ENCODE measurements at regions not wholly inside any gene's neighbourhood (a gene's known extent, or its start where the extent isn't known, plus 50 kb on each side); places are given as distances from the start of the nearest gene placed in this dataset.

GRCh38 chr4:71857713-71858451 is 74.0 kb upstream of the GC start:
- TF ChIP-seq CTCF (IDR thresholded peaks at IDR 0.05; ENCODE audit: low read length) (no peak), EZH2phosphoT487 (IDR thresholded peaks at IDR 0.05; ENCODE audit: low read length) (no peak), EZH2 (optimal IDR thresholded peaks at IDR 0.05; ENCODE audit: low read depth, low read length) (no peak)

GRCh38 chr4:71860643-71861042 is 76.8 kb upstream of the GC start:
- Histone ChIP-seq H3K27ac (ENCODE audit: low read length) (no peak overlapping the region), H3K36me3 (replicated peaks; ENCODE audit: insufficient read depth, low read length) (no peaks in the 10 kb centered on the region), H3K79me2 (ENCODE audit: low read length) (no peaks in the 10 kb centered on the region), H3K4me3 (ENCODE audit: low read length) (no peak overlapping the region), H3K9me3 (replicated peaks; ENCODE audit: insufficient read depth, low read length) (no peaks in the 10 kb centered on the region), H2AFZ (ENCODE audit: low read length) (no peak overlapping the region), H4K20me1 (ENCODE audit: insufficient read depth, low read length) (no peaks in the 10 kb centered on the region), H3K27me3 (replicated peaks; ENCODE audit: insufficient read depth, low read length) (no peaks in the 10 kb centered on the region), H3K9ac (ENCODE audit: low read length) (no peak overlapping the region), H3F3A (ENCODE audit: insufficient read depth, low read length) (no peaks in the 10 kb centered on the region), H3K4me2 (ENCODE audit: low read depth, low read length) (no peak overlapping the region), H3K4me1 (ENCODE audit: low read length) (no peaks in the 10 kb centered on the region), H3K9me2 (replicated peaks; ENCODE audit: insufficient read depth, low read length) (no peaks in the 10 kb centered on the region)
- DNase-seq: no peak
- TF ChIP-seq EZH2phosphoT487 (IDR thresholded peaks at IDR 0.05; ENCODE audit: low read length): no peak
- no peak for TF ChIP-seq CTCF (IDR thresholded peaks at IDR 0.05; ENCODE audit: low read length)
- no peak for TF ChIP-seq EZH2 (optimal IDR thresholded peaks at IDR 0.05; ENCODE audit: low read depth, low read length)

More at GRCh38 chr4:71857713-71858451, 74.0 kb upstream of the GC start:
- no peaks in the 10 kb centered on the region for H3K9me3 ChIP-seq (replicated peaks; ENCODE audit: insufficient read depth, low read length)
- no peaks in the 10 kb centered on the region for H3K27me3 ChIP-seq (replicated peaks; ENCODE audit: insufficient read depth, low read length)
- no peak for DNase-seq
- H3K4me3 ChIP-seq (ENCODE audit: low read length): no peak overlapping the region
- H3K4me2 ChIP-seq (ENCODE audit: low read depth, low read length): no peak overlapping the region
- no peak overlapping the region for H2AFZ ChIP-seq (ENCODE audit: low read length)
- no peak overlapping the region for H3K9ac ChIP-seq (ENCODE audit: low read length)
- H4K20me1 ChIP-seq (ENCODE audit: insufficient read depth, low read length): no peaks in the 10 kb centered on the region
- no peaks in the 10 kb centered on the region for H3K79me2 ChIP-seq (ENCODE audit: low read length)
- H3F3A ChIP-seq (ENCODE audit: insufficient read depth, low read length): no peaks in the 10 kb centered on the region
- no peaks in the 10 kb centered on the region for H3K36me3 ChIP-seq (replicated peaks; ENCODE audit: insufficient read depth, low read length)
- H3K27ac ChIP-seq (ENCODE audit: low read length): no peak overlapping the region
- no peaks in the 10 kb centered on the region for H3K9me2 ChIP-seq (replicated peaks; ENCODE audit: insufficient read depth, low read length)
- H3K4me1 ChIP-seq (ENCODE audit: low read length): no peaks in the 10 kb centered on the region

- H2AFZ ChIP-seq (ENCODE audit: low read length): no peak overlapping the region
- no peak overlapping the region for H3K4me3 ChIP-seq (ENCODE audit: low read length)
- no peak for DNase-seq
- no peak overlapping the region for H3K9ac ChIP-seq (ENCODE audit: low read length)
- no peaks in the 10 kb centered on the region for H3F3A ChIP-seq (ENCODE audit: insufficient read depth, low read length)
- H3K27ac ChIP-seq (ENCODE audit: low read length): no peak overlapping the region
- H3K4me2 ChIP-seq (ENCODE audit: low read depth, low read length): no peak overlapping the region
- TF ChIP-seq EZH2phosphoT487 (IDR thresholded peaks at IDR 0.05; ENCODE audit: low read length): no peak
- no peak for TF ChIP-seq EZH2 (optimal IDR thresholded peaks at IDR 0.05; ENCODE audit: low read depth, low read length)
- no peak for TF ChIP-seq CTCF (IDR thresholded peaks at IDR 0.05; ENCODE audit: low read length)
- no peaks in the 10 kb centered on the region for H3K9me3 ChIP-seq (replicated peaks; ENCODE audit: insufficient read depth, low read length)
- H3K4me1 ChIP-seq (ENCODE audit: low read length): no peaks in the 10 kb centered on the region
- no peaks in the 10 kb centered on the region for H3K27me3 ChIP-seq (replicated peaks; ENCODE audit: insufficient read depth, low read length)
- no peaks in the 10 kb centered on the region for H3K36me3 ChIP-seq (replicated peaks; ENCODE audit: insufficient read depth, low read length)
- H4K20me1 ChIP-seq (ENCODE audit: insufficient read depth, low read length): no peaks in the 10 kb centered on the region
- H3K79me2 ChIP-seq (ENCODE audit: low read length): no peaks in the 10 kb centered on the region
- H3K9me2 ChIP-seq (replicated peaks; ENCODE audit: insufficient read depth, low read length): no peaks in the 10 kb centered on the region
Measured at GRCh38 chr4:71862315-71862714, 78.4 kb upstream of the GC start.
